ENCODE measurements at regions not wholly inside any gene's neighbourhood (a gene's known extent, or its start where the extent isn't known, plus 50 kb on each side); places are given as distances from the start of the nearest gene placed in this dataset.
"Not testable (repeated sequence)": the region's sequence is repeated elsewhere in the genome, so short reads cannot be mapped to it uniquely, and the experiment has no call there.

- DNase-seq (ENCODE audit: low spot score): no peak
Observed at GRCh38 chr4:181860668-181861067, 382.5 kb upstream of the TENM3 start.

- DNase-seq (ENCODE audit: low spot score): no peak
Observed at GRCh38 chr4:181863856-181864255, 379.3 kb upstream of the TENM3 start.

GRCh38 chr4:181870326-181870725 lies 372.9 kb upstream of the TENM3 start:
- DNase-seq (ENCODE audit: low spot score): no peak

- no peak for DNase-seq (ENCODE audit: low spot score)
Observed at GRCh38 chr4:181874602-181875001, 368.6 kb upstream of the TENM3 start.

- DNase-seq (ENCODE audit: low spot score): no peak
Observed at GRCh38 chr4:181877329-181877848, 365.8 kb upstream of the TENM3 start.

GRCh38 chr4:181890031-181890430 lies 353.2 kb upstream of the TENM3 start:
- DNase-seq (ENCODE audit: low spot score): no peak

GRCh38 chr4:181890911-181891310 lies 352.3 kb upstream of the TENM3 start:
- DNase-seq (ENCODE audit: low spot score): no peak

GRCh38 chr4:181896614-181897013 lies 346.6 kb upstream of the TENM3 start:
- no peak for DNase-seq (ENCODE audit: low spot score)

GRCh38 chr4:181897935-181898334 lies 345.3 kb upstream of the TENM3 start:
- DNase-seq (ENCODE audit: low spot score): no peak

GRCh38 chr4:181902404-181902803 lies 340.8 kb upstream of the TENM3 start:
- not testable (repeated sequence) for DNase-seq (ENCODE audit: low spot score)

GRCh38 chr4:181905708-181906107 lies 337.5 kb upstream of the TENM3 start:
- no peak for DNase-seq (ENCODE audit: low spot score)

GRCh38 chr4:181908168-181908567 lies 335.0 kb upstream of the TENM3 start:
- no peak for DNase-seq (ENCODE audit: low spot score)

GRCh38 chr4:181909368-181909767 lies 333.8 kb upstream of the TENM3 start:
- DNase-seq (ENCODE audit: low spot score): no peak

- DNase-seq (ENCODE audit: low spot score): no peak
Observed at GRCh38 chr4:181911420-181911819, 331.8 kb upstream of the TENM3 start.

- DNase-seq (ENCODE audit: low spot score): no peak
Observed at GRCh38 chr4:181933471-181933870, 309.7 kb upstream of the TENM3 start.

GRCh38 chr4:181938631-181939030 lies 304.6 kb upstream of the TENM3 start:
- no peak for DNase-seq (ENCODE audit: low spot score)

GRCh38 chr4:181939199-181939945 lies 303.8 kb upstream of the TENM3 start:
- DNase-seq (ENCODE audit: low spot score): no peak

- DNase-seq (ENCODE audit: low spot score): no peak
Observed at GRCh38 chr4:181944527-181944926, 298.7 kb upstream of the TENM3 start.

- no peak for DNase-seq (ENCODE audit: low spot score)
Observed at GRCh38 chr4:181946902-181947301, 296.3 kb upstream of the TENM3 start.

GRCh38 chr4:181948839-181949382 lies 294.3 kb upstream of the TENM3 start:
- no peak for DNase-seq (ENCODE audit: low spot score)

GRCh38 chr4:181949704-181950312 lies 293.4 kb upstream of the TENM3 start:
- no peak for DNase-seq (ENCODE audit: low spot score)

GRCh38 chr4:181950372-181951127 lies 292.7 kb upstream of the TENM3 start:
- DNase-seq (ENCODE audit: low spot score): no peak

GRCh38 chr4:181951265-181951664 lies 291.9 kb upstream of the TENM3 start:
- no peak for DNase-seq (ENCODE audit: low spot score)

Data from germinal center (tissue), 1 donor.